Loucy (cell line): ENCODE measurements at regions not wholly inside any gene's neighbourhood (a gene's known extent, or its start where the extent isn't known, plus 50 kb on each side); places are given as distances from the start of the nearest gene placed in this dataset.

ENCODE experiments used
- H2AFZ ChIP-seq: fragments of 200-600 bp; sonication (generic); 2 replicates; pipeline ENCODE4 v1.6.0; 2016; ENCODE audit warnings: antibody characterized with exemption, mild to moderate bottlenecking, low read length, moderate library complexity
- H3F3A ChIP-seq: fragments of 200-600 bp; 2 replicates; pipeline ENCODE4 v1.6.0; 2016; ENCODE audit warnings: antibody characterized with exemption, low read depth, mild to moderate bottlenecking
- H3K27me3 ChIP-seq: fragments of 200-600 bp; sonication (generic); 2 replicates; pipeline ENCODE4 v1.6.1; 2014; ENCODE audit warnings: low read length, mild to moderate bottlenecking; ENCODE audit not compliant: insufficient read depth, poor library complexity, severe bottlenecking
- H3K36me3 ChIP-seq: fragments of 200-600 bp; sonication (generic); 2 replicates; pipeline ENCODE4 v1.6.1; 2016; ENCODE audit warnings: low read length; ENCODE audit not compliant: insufficient read depth
- H3K4me1 ChIP-seq: fragments of 200-600 bp; sonication (generic); 2 replicates; pipeline ENCODE4 v1.5.1; 2014; ENCODE audit warnings: low read length, mild to moderate bottlenecking; ENCODE audit not compliant: insufficient read depth, poor library complexity, severe bottlenecking
- H3K4me2 ChIP-seq: fragments of 200-600 bp; sonication (generic); 2 replicates; pipeline ENCODE4 v1.6.0; 2014; ENCODE audit warnings: antibody characterized with exemption, low read length, low read depth, mild to moderate bottlenecking; ENCODE audit not compliant: poor library complexity, severe bottlenecking
- H3K4me3 ChIP-seq: fragments of 200-600 bp; sonication (generic); 2 replicates; pipeline ENCODE4 v1.5.1; 2014; ENCODE audit warnings: low read length, mild to moderate bottlenecking, mixed read lengths; ENCODE audit not compliant: poor library complexity, severe bottlenecking
- H3K79me2 ChIP-seq: fragments of 200-600 bp; sonication (generic); 2 replicates; pipeline ENCODE4 v1.6.1; 2014; ENCODE audit warnings: low read length; ENCODE audit not compliant: insufficient read depth
- H3K9ac ChIP-seq: fragments of 200-600 bp; sonication (generic); 2 replicates; pipeline ENCODE4 v1.6.0; 2014; ENCODE audit warnings: mild to moderate bottlenecking, low read depth, low read length, moderate library complexity; ENCODE audit not compliant: poor library complexity, severe bottlenecking
- H3K9me2 ChIP-seq: fragments of 200-600 bp; sonication (generic); replicated peaks from 2 replicates; pipeline ENCODE4 v1.6.1; 2016; ENCODE audit warnings: low read depth, low read length, mixed read lengths
- H3K9me3 ChIP-seq: fragments of 200-600 bp; sonication (generic); 2 replicates; pipeline ENCODE4 v1.6.1; 2014; ENCODE audit warnings: mild to moderate bottlenecking, antibody characterized with exemption, low read length, low read depth; ENCODE audit not compliant: insufficient read depth
- H4K20me1 ChIP-seq: fragments of 200-600 bp; sonication (generic); 2 replicates; pipeline ENCODE4 v1.6.0; 2014; ENCODE audit warnings: antibody characterized with exemption, low read length, mild to moderate bottlenecking; ENCODE audit not compliant: insufficient read depth, poor library complexity, severe bottlenecking
- EZH2phosphoT487 ChIP-seq: fragments of 200-600 bp; IDR thresholded peaks from 2 replicates; pipeline ENCODE4 v1.6.1; 2018; ENCODE audit warnings: antibody characterized with exemption, mild to moderate bottlenecking, moderate library complexity, borderline replicate concordance
- TF ChIP-seq, protein P1 (sequence below): fragments of 200-600 bp; sonication (generic); conservative IDR thresholded peaks from 2 replicates; pipeline ENCODE4 v1.5.1; 2014; ENCODE audit warnings: mild to moderate bottlenecking, antibody characterized with exemption, low read length

DNA sequence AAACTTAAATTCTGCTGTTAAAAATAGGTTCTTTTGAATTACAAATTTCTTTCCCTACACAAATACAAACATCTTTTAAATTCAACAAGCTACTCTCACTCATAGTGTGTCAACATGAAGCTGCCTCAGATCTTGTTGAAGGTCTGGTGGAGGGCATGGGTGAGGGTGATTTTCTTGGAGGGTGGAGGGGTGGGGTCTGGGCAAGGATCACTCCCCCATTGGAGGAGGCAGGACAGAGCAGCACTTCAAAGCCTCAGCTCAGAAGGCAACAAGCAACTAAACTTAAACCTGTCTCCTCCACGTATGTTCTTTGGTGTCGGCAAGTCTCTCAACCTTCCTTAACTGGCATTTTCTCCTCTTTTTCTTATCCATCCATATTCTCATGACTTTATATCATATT lies 730.9 kb downstream of the NR2F2 start:
- H3K4me2 ChIP-seq = no peak overlapping the region
- no peaks in the 10 kb centered on the region for H4K20me1 ChIP-seq
- no peak overlapping the region for H3K9ac ChIP-seq
- no peaks in the 10 kb centered on the region for H3K4me1 ChIP-seq
- H3K9me2 ChIP-seq = no peaks in the 10 kb centered on the region
- H3K4me3 ChIP-seq = no peak overlapping the region
- H3K9me3 ChIP-seq = no peaks in the 10 kb centered on the region
- H2AFZ ChIP-seq = no peak overlapping the region
- H3K36me3 ChIP-seq = no peaks in the 10 kb centered on the region
- no peaks in the 10 kb centered on the region for H3K79me2 ChIP-seq
- TF ChIP-seq, protein P1, sequence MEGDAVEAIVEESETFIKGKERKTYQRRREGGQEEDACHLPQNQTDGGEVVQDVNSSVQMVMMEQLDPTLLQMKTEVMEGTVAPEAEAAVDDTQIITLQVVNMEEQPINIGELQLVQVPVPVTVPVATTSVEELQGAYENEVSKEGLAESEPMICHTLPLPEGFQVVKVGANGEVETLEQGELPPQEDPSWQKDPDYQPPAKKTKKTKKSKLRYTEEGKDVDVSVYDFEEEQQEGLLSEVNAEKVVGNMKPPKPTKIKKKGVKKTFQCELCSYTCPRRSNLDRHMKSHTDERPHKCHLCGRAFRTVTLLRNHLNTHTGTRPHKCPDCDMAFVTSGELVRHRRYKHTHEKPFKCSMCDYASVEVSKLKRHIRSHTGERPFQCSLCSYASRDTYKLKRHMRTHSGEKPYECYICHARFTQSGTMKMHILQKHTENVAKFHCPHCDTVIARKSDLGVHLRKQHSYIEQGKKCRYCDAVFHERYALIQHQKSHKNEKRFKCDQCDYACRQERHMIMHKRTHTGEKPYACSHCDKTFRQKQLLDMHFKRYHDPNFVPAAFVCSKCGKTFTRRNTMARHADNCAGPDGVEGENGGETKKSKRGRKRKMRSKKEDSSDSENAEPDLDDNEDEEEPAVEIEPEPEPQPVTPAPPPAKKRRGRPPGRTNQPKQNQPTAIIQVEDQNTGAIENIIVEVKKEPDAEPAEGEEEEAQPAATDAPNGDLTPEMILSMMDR = no peak
- TF ChIP-seq EZH2phosphoT487 = no peak
- H3F3A ChIP-seq = no peaks in the 10 kb centered on the region
- H3K27me3 ChIP-seq = no peaks in the 10 kb centered on the region

DNA sequence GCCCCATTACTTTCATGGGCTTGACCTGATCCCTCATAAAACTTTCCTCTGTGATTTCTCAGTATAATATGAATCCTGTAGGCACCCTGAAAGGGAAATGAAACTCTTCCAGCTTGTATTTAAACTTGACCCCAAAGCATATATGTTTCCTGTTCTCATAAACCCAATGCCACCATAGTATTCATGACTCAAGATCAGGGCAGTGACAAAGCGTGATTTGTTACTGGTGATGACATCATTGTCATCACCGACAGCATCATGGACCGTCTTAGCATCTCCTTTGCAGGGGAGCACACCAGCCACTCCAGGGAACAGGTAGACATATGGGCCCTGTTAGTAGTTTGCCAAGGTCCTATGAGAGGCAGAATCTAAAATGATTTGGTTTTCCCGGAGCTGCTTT lies 741.2 kb downstream of the NR2F2 start:
- no peaks in the 10 kb centered on the region for H4K20me1 ChIP-seq
- no peaks in the 10 kb centered on the region for H3K36me3 ChIP-seq
- no peaks in the 10 kb centered on the region for H3K9me3 ChIP-seq
- H3F3A ChIP-seq = no peaks in the 10 kb centered on the region
- H3K27me3 ChIP-seq = no peaks in the 10 kb centered on the region
- H3K4me2 ChIP-seq = no peak overlapping the region
- no peak for TF ChIP-seq EZH2phosphoT487
- TF ChIP-seq, protein P1 = no peak
- no peaks in the 10 kb centered on the region for H3K79me2 ChIP-seq
- no peak overlapping the region for H3K4me3 ChIP-seq
- no peaks in the 10 kb centered on the region for H3K4me1 ChIP-seq
- H2AFZ ChIP-seq = no peak overlapping the region
- H3K9me2 ChIP-seq = no peaks in the 10 kb centered on the region
- H3K9ac ChIP-seq = no peak overlapping the region

DNA sequence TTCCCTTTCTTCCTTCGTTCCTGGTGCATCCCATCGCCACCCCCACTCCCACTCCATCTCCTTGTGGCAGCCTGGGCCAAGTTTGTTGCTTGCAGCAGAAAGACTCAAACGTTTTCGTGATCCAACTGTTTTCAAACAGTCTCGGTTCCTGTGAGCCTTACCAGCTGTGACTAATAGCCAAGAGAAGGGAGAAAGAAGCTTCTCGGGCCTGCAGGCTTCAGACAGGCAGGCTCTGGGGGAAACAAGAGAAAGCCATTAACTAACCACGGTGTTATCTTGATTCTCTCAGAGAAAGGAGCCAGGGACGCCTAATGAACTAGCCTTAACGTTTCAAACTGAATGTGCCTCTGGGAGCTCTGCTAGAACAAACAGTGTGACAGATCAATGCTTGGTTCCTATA lies 742.0 kb downstream of the NR2F2 start:
- no peak overlapping the region for H3K4me3 ChIP-seq
- H3K9ac ChIP-seq = no peak overlapping the region
- no peaks in the 10 kb centered on the region for H3K36me3 ChIP-seq
- H3K4me2 ChIP-seq = no peak overlapping the region
- no peaks in the 10 kb centered on the region for H3F3A ChIP-seq
- no peak overlapping the region for H2AFZ ChIP-seq
- no peaks in the 10 kb centered on the region for H3K9me3 ChIP-seq
- H3K4me1 ChIP-seq = no peaks in the 10 kb centered on the region
- no peaks in the 10 kb centered on the region for H3K27me3 ChIP-seq
- no peaks in the 10 kb centered on the region for H4K20me1 ChIP-seq
- TF ChIP-seq, protein P1 = no peak
- H3K9me2 ChIP-seq = no peaks in the 10 kb centered on the region
- H3K79me2 ChIP-seq = no peaks in the 10 kb centered on the region
